PC-3 (cell line): ENCODE measurements at regions not wholly inside any gene's neighbourhood (a gene's known extent, or its start where the extent isn't known, plus 50 kb on each side); places are given as distances from the start of the nearest gene placed in this dataset.

Experiments used
- ATAC-seq: fragments of 200-7000 bp; cut with Tn5 transposase; 2 replicates; pipeline ENCODE4 v1.9.1; 2020; ENCODE audit warnings: mild to moderate bottlenecking, moderate library complexity
- BruUV-seq: library from RNA; stranded (reverse); fragments of 400-500 nt; replicated peaks from 2 replicates; lab custom pipeline; 2021; lab: Mats Ljungman, UMichigan
- CTCF ChIA-PET: fragments of 300-600 bp; sonication (Branson Sonifier 250); formaldehyde crosslinking; loops from one replicate; lab custom pipeline; 2022; ENCODE audit warnings: antibody characterized with exemption; lab: Charles Lee
- POLR2A ChIA-PET: fragments of 300-600 bp; sonication (Branson Sonifier 250); formaldehyde crosslinking; loops from one replicate; lab custom pipeline; 2022; ENCODE audit warnings: antibody characterized with exemption; ENCODE audit not compliant: unreplicated experiment; lab: Charles Lee
- DNase-seq: peaks from one replicate; pipeline ENCODE4 v3.0.0-alpha.2; 2015
- H2AFZ ChIP-seq: fragments of 300-600 bp; sonication (generic); 2 replicates; pipeline ENCODE4 v1.6.0; 2016; ENCODE audit warnings: antibody characterized with exemption, low read length
- H3F3A ChIP-seq: fragments of 300-600 bp; sonication (generic); one replicate; pipeline ENCODE4 v1.6.0; 2017; ENCODE audit warnings: antibody characterized with exemption, low read length, control low read depth, mild to moderate bottlenecking; ENCODE audit not compliant: unreplicated experiment
- H3K27ac ChIP-seq: fragments of 300-600 bp; sonication (generic); 2 replicates; pipeline ENCODE4 v1.5.1; 2016; ENCODE audit warnings: mild to moderate bottlenecking, low read length
- H3K27me3 ChIP-seq: fragments of 300-600 bp; sonication (generic); 2 replicates; pipeline ENCODE4 v1.6.1; 2016; ENCODE audit warnings: low read length, mixed read lengths
- H3K36me3 ChIP-seq: fragments of 300-600 bp; sonication (generic); 2 replicates; pipeline ENCODE4 v1.6.1; 2016; ENCODE audit warnings: low read depth, mixed run types, low read length, mixed read lengths
- H3K4me1 ChIP-seq: fragments of 300-600 bp; sonication (generic); 2 replicates; pipeline ENCODE4 v1.5.1; 2016; ENCODE audit warnings: low read length; ENCODE audit not compliant: insufficient read depth
- H3K4me2 ChIP-seq: fragments of 300-600 bp; sonication (generic); 2 replicates; pipeline ENCODE4 v1.6.0; 2016; ENCODE audit warnings: low read length
- H3K4me3 ChIP-seq: fragments of 300-600 bp; sonication (generic); 2 replicates; pipeline ENCODE4 v1.5.1; 2016; ENCODE audit warnings: mild to moderate bottlenecking, low read length, mixed read lengths
- H3K79me2 ChIP-seq: fragments of 300-600 bp; sonication (generic); 2 replicates; pipeline ENCODE4 v1.6.1; 2017; ENCODE audit warnings: low read length, mixed read lengths
- H3K9ac ChIP-seq: fragments of 300-600 bp; sonication (generic); 2 replicates; pipeline ENCODE4 v1.6.0; 2016; ENCODE audit warnings: mild to moderate bottlenecking, low read length
- H3K9me2 ChIP-seq: fragments of 300-600 bp; sonication (generic); replicated peaks from 2 replicates; pipeline ENCODE4 v1.6.1; 2016; ENCODE audit warnings: mixed run types, low read length, mixed read lengths
- H3K9me3 ChIP-seq: fragments of 300-600 bp; sonication (generic); 2 replicates; pipeline ENCODE4 v1.6.1; 2016; ENCODE audit warnings: low read length, mixed read lengths
- H4K20me1 ChIP-seq: fragments of 300-600 bp; sonication (generic); 2 replicates; pipeline ENCODE4 v1.6.1; 2016; ENCODE audit warnings: low read length, mixed read lengths
- CTCF ChIP-seq: fragments of 300-600 bp; sonication (generic); conservative IDR thresholded peaks from 2 replicates; pipeline ENCODE4 v1.5.1; 2017; ENCODE audit warnings: antibody characterized with exemption, low read depth, mild to moderate bottlenecking, low read length
- EZH2 ChIP-seq: fragments of 300-600 bp; sonication (generic); IDR thresholded peaks from one replicate; pipeline ENCODE4 v1.6.1; 2017; ENCODE audit warnings: antibody characterized with exemption, mild to moderate bottlenecking, low read length; ENCODE audit not compliant: unreplicated experiment
- EZH2phosphoT487 ChIP-seq: fragments of 300-600 bp; sonication (generic); IDR thresholded peaks from 2 replicates; pipeline ENCODE4 v1.6.1; 2018; ENCODE audit warnings: mild to moderate bottlenecking, antibody characterized with exemption, low read length, borderline replicate concordance
- intact Hi-C: fragments of 100-400 bp; cut with micrococcal nuclease; formaldehyde crosslinking; loops from 2 replicates; pipeline ENCODE4 v1.9.0; 2023

- intact Hi-C loops = no loop called here
- no peaks in the 10 kb centered on the region for H3K36me3 ChIP-seq
- POLR2A ChIA-PET = no interaction called here
- BruUV-seq = no TSS peak
- no peak overlapping the region for H2AFZ ChIP-seq
- no peaks in the 10 kb centered on the region for H3F3A ChIP-seq
- H3K4me3 ChIP-seq = no peak overlapping the region
- no peak overlapping the region for H3K9ac ChIP-seq
- H3K9me3 ChIP-seq = no peaks in the 10 kb centered on the region
- DNase-seq (no peak), ATAC-seq (no peak)
- H3K79me2 ChIP-seq = no peaks in the 10 kb centered on the region
- no peaks in the 10 kb centered on the region for H4K20me1 ChIP-seq
- TF ChIP-seq EZH2phosphoT487 = no peak
- no peak for TF ChIP-seq CTCF
- TF ChIP-seq EZH2 = no peak
- CTCF ChIA-PET = no interaction called here
- H3K4me1 ChIP-seq = peaks cover 54% of the 10 kb centered on the region
- no peak overlapping the region for H3K4me2 ChIP-seq
- no peaks in the 10 kb centered on the region for H3K9me2 ChIP-seq
- H3K27ac ChIP-seq = no peak overlapping the region
- no peaks in the 10 kb centered on the region for H3K27me3 ChIP-seq
Measured at GRCh38 chr15:88985547-88986393, 72.6 kb upstream of the MFGE8 start.

- Histone ChIP-seq H4K20me1 (no peaks in the 10 kb centered on the region), H2AFZ (no peak overlapping the region), H3K27ac (no peak overlapping the region), H3K79me2 (no peaks in the 10 kb centered on the region), H3K9me2 (no peaks in the 10 kb centered on the region), H3K27me3 (no peaks in the 10 kb centered on the region), H3K36me3 (no peaks in the 10 kb centered on the region), H3K9ac (no peak overlapping the region), H3K4me2 (peak overlapping the region; percentile 21), H3F3A (no peaks in the 10 kb centered on the region), H3K9me3 (no peaks in the 10 kb centered on the region), H3K4me1 (peaks cover 45% of the 10 kb centered on the region), H3K4me3 (no peak overlapping the region)
- ChIA-PET POLR2A (no interaction called here), CTCF (no interaction called here)
- DNase-seq = no peak
- ATAC-seq = no peak
- no TSS peak for BruUV-seq
- TF ChIP-seq EZH2phosphoT487 (no peak), CTCF (no peak), EZH2 (no peak)
- intact Hi-C loops = no loop called here
Measured at GRCh38 chr15:88986949-88987590, 73.9 kb upstream of the MFGE8 start.

GRCh38 chr15:88987591-88987933, 74.4 kb upstream of the MFGE8 start:
- intact Hi-C loops = no loop called here
- peaks cover 40% of the 10 kb centered on the region for H3K4me1 ChIP-seq
- H2AFZ ChIP-seq = no peak overlapping the region
- no peaks in the 10 kb centered on the region for H3K27me3 ChIP-seq
- no peak overlapping the region for H3K4me3 ChIP-seq
- ATAC-seq (no peak), DNase-seq (no peak)
- H3K27ac ChIP-seq = no peak overlapping the region
- TF ChIP-seq CTCF (no peak), EZH2 (no peak), EZH2phosphoT487 (no peak)
- no peak overlapping the region for H3K4me2 ChIP-seq
- H4K20me1 ChIP-seq = no peaks in the 10 kb centered on the region
- POLR2A ChIA-PET = no interaction called here
- no peaks in the 10 kb centered on the region for H3K79me2 ChIP-seq
- H3K9ac ChIP-seq = no peak overlapping the region
- no peaks in the 10 kb centered on the region for H3K36me3 ChIP-seq
- H3F3A ChIP-seq = no peaks in the 10 kb centered on the region
- no peaks in the 10 kb centered on the region for H3K9me2 ChIP-seq
- H3K9me3 ChIP-seq = no peaks in the 10 kb centered on the region
- CTCF ChIA-PET = no interaction called here
- BruUV-seq = no TSS peak
